ENCODE measurements at regions not wholly inside any gene's neighbourhood (a gene's known extent, or its start where the extent isn't known, plus 50 kb on each side); places are given as distances from the start of the nearest gene placed in this dataset.

DNA sequence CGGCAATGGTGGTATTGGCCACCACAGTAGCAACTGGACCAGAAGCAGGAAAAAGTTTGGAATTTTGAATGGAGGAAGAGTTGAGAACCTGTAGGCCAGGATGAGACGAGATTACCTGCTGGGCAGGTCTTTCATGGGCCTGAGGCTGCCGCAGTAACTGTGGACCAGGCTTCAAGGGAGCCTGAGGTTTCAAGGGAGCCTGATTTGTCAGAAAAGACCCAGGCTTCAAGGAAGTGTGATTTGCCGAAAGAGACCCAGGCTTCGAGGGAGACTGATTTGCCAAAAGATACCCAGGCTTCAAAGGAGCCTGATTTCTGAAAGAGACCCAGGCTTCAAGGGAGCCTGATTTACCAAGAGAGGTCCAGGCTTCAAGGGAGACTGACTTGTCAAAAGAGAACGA, 66.6 kb upstream of the ARL4D start:
- 83 to 93% methylated on average over 6 of the region's 6 CpGs for WGBS, 2 donors
- ATAC-seq (ENCODE audit: low FRiP score), result no peak
- H3K4me1 ChIP-seq (ENCODE audit: control insufficient read depth in 1 of 2, insufficient read depth in 2 of 2, low read length in 2 of 2), result no peaks in the 10 kb centered on the region

GRCh38 chr17:43330876-43331639, 67.7 kb upstream of the ARL4D start:
- no peaks in the 10 kb centered on the region for H3K9me3 ChIP-seq (ENCODE audit: control insufficient read depth, low read length)
- WGBS, 2 donors, result 15 to 39% methylated on average over 12 of the region's 12 CpGs
- H3K4me1 ChIP-seq (ENCODE audit: control insufficient read depth in 1 of 2, insufficient read depth in 2 of 2, low read length in 2 of 2), result no peaks in the 10 kb centered on the region
- no peaks in the 10 kb centered on the region for H3K36me3 ChIP-seq (ENCODE audit: control insufficient read depth in 1 of 2, insufficient read depth in 2 of 2, low read length in 1 of 2)
- no peak for ATAC-seq (ENCODE audit: low FRiP score)
- no peak for DNase-seq
- intact Hi-C loops (cut with DNase I), result no loop called here
- no peak overlapping the region for H3K27ac ChIP-seq (ENCODE audit: low read depth in 1 of 2, low read length in 2 of 2)
- no peaks in the 10 kb centered on the region for H3K27me3 ChIP-seq (ENCODE audit: control insufficient read depth in 1 of 2, insufficient read depth in 2 of 2, low read length in 1 of 2)
- H3K4me3 ChIP-seq (ENCODE audit: low read length in 2 of 2), result no peak overlapping the region

More for the DNA sequence above, 66.6 kb upstream of the ARL4D start:
- Histone ChIP-seq H3K36me3 (ENCODE audit: control insufficient read depth in 1 of 2, insufficient read depth in 2 of 2, low read length in 1 of 2) (no peaks in the 10 kb centered on the region), H3K4me3 (ENCODE audit: low read length in 2 of 2) (no peak overlapping the region), H3K27ac (ENCODE audit: low read depth in 1 of 2, low read length in 2 of 2) (no peak overlapping the region), H3K9me3 (ENCODE audit: control insufficient read depth, low read length) (no peaks in the 10 kb centered on the region), H3K27me3 (ENCODE audit: control insufficient read depth in 1 of 2, insufficient read depth in 2 of 2, low read length in 1 of 2) (no peaks in the 10 kb centered on the region)
- DNase-seq, result no peak
- intact Hi-C loops (cut with DNase I), result no loop called here

- no peaks in the 10 kb centered on the region for H3K27me3 ChIP-seq (ENCODE audit: control insufficient read depth in 1 of 2, insufficient read depth in 2 of 2, low read length in 1 of 2)
- no peak overlapping the region for H3K4me3 ChIP-seq (ENCODE audit: low read length in 2 of 2)
- no peak overlapping the region for H3K27ac ChIP-seq (ENCODE audit: low read depth in 1 of 2, low read length in 2 of 2)
- H3K36me3 ChIP-seq (ENCODE audit: control insufficient read depth in 1 of 2, insufficient read depth in 2 of 2, low read length in 1 of 2), result no peaks in the 10 kb centered on the region
- intact Hi-C loops (cut with DNase I), result loop anchor here in 1 of 2 donors (5.0 kb wide), 1 partner anchor 312 kb away; no protein-coding TSS in a partner anchor
- H3K4me1 ChIP-seq (ENCODE audit: control insufficient read depth in 1 of 2, insufficient read depth in 2 of 2, low read length in 2 of 2), result no peaks in the 10 kb centered on the region
- DNase-seq (no peak), ATAC-seq (ENCODE audit: low FRiP score) (no peak)
- no peaks in the 10 kb centered on the region for H3K9me3 ChIP-seq (ENCODE audit: control insufficient read depth, low read length)
- WGBS, 2 donors, result 74 to 89% methylated on average over 6 of the region's 6 CpGs
Observed at GRCh38 chr17:43329183-43329582, 69.6 kb upstream of the ARL4D start.

- intact Hi-C loops (cut with DNase I), result loop anchor here in 1 of 2 donors (5.0 kb wide), 1 partner anchor 311 kb away; no protein-coding TSS in a partner anchor
- no peaks in the 10 kb centered on the region for H3K4me1 ChIP-seq (ENCODE audit: control insufficient read depth in 1 of 2, insufficient read depth in 2 of 2, low read length in 2 of 2)
- WGBS, 2 donors, result 81 to 86% methylated on average over 3 of the region's 3 CpGs
- no peak for ATAC-seq (ENCODE audit: low FRiP score)
- H3K9me3 ChIP-seq (ENCODE audit: control insufficient read depth, low read length), result no peaks in the 10 kb centered on the region
- DNase-seq, result no peak
- no peak overlapping the region for H3K4me3 ChIP-seq (ENCODE audit: low read length in 2 of 2)
- H3K36me3 ChIP-seq (ENCODE audit: control insufficient read depth in 1 of 2, insufficient read depth in 2 of 2, low read length in 1 of 2), result no peaks in the 10 kb centered on the region
- H3K27me3 ChIP-seq (ENCODE audit: control insufficient read depth in 1 of 2, insufficient read depth in 2 of 2, low read length in 1 of 2), result no peaks in the 10 kb centered on the region
- no peak overlapping the region for H3K27ac ChIP-seq (ENCODE audit: low read depth in 1 of 2, low read length in 2 of 2)
Observed at GRCh38 chr17:43328650-43329049, 70.1 kb upstream of the ARL4D start.

GRCh38 chr17:43327834-43328420, 70.9 kb upstream of the ARL4D start:
- WGBS, 2 donors, result 52 to 53% methylated on average over 9 of the region's 9 CpGs
- no peak overlapping the region for H3K27ac ChIP-seq (ENCODE audit: low read depth in 1 of 2, low read length in 2 of 2)
- H3K9me3 ChIP-seq (ENCODE audit: control insufficient read depth, low read length), result no peaks in the 10 kb centered on the region
- no peaks in the 10 kb centered on the region for H3K36me3 ChIP-seq (ENCODE audit: control insufficient read depth in 1 of 2, insufficient read depth in 2 of 2, low read length in 1 of 2)
- no peak overlapping the region for H3K4me3 ChIP-seq (ENCODE audit: low read length in 2 of 2)
- DNase-seq (no peak), ATAC-seq (ENCODE audit: low FRiP score) (no peak)
- no peaks in the 10 kb centered on the region for H3K27me3 ChIP-seq (ENCODE audit: control insufficient read depth in 1 of 2, insufficient read depth in 2 of 2, low read length in 1 of 2)
- no peaks in the 10 kb centered on the region for H3K4me1 ChIP-seq (ENCODE audit: control insufficient read depth in 1 of 2, insufficient read depth in 2 of 2, low read length in 2 of 2)
- intact Hi-C loops (cut with DNase I), result loop anchor here in 1 of 2 donors (5.0 kb wide), 1 partner anchor 311 kb away; no protein-coding TSS in a partner anchor

DNA sequence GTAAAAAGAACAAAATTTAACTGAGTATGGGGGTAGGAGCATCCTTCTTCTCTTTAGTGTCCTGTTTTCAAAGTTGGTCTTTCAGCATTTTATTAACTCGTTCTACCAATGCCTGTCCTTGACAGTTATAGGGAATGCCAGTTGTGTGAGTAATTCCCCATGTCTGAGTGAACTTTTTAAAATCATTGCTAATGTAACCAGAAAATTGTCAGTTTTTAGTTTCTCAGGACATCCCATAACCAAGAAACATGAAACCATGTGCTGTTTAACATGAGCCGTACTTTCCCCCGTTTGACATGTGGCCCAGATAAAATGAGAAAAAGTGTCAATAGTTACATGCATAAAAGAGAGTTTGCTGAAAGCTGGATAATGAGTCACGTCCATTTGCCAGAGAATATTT, 71.4 kb upstream of the ARL4D start:
- Histone ChIP-seq H3K9me3 (ENCODE audit: control insufficient read depth, low read length) (no peaks in the 10 kb centered on the region), H3K27me3 (ENCODE audit: control insufficient read depth in 1 of 2, insufficient read depth in 2 of 2, low read length in 1 of 2) (no peaks in the 10 kb centered on the region), H3K36me3 (ENCODE audit: control insufficient read depth in 1 of 2, insufficient read depth in 2 of 2, low read length in 1 of 2) (no peaks in the 10 kb centered on the region), H3K27ac (ENCODE audit: low read depth in 1 of 2, low read length in 2 of 2) (no peak overlapping the region), H3K4me1 (ENCODE audit: control insufficient read depth in 1 of 2, insufficient read depth in 2 of 2, low read length in 2 of 2) (no peaks in the 10 kb centered on the region), H3K4me3 (ENCODE audit: low read length in 2 of 2) (no peak overlapping the region)
- DNase-seq (no peak), ATAC-seq (ENCODE audit: low FRiP score) (no peak)
- intact Hi-C loops (cut with DNase I), result loop anchor here in 1 of 2 donors (5.0 kb wide), 1 partner anchor 310 kb away; no protein-coding TSS in a partner anchor
- 38 to 43% methylated on average over 4 of the region's 4 CpGs for WGBS, 2 donors

- H3K27ac ChIP-seq (ENCODE audit: low read depth in 1 of 2, low read length in 2 of 2), result no peak overlapping the region
- intact Hi-C loops (cut with DNase I), result loop anchor here in 1 of 2 donors (5.0 kb wide), 1 partner anchor 309 kb away; no protein-coding TSS in a partner anchor
- H3K9me3 ChIP-seq (ENCODE audit: control insufficient read depth, low read length), result no peaks in the 10 kb centered on the region
- no peaks in the 10 kb centered on the region for H3K4me1 ChIP-seq (ENCODE audit: control insufficient read depth in 1 of 2, insufficient read depth in 2 of 2, low read length in 2 of 2)
- ATAC-seq (ENCODE audit: low FRiP score) (no peak), DNase-seq (no peak)
- no peaks in the 10 kb centered on the region for H3K36me3 ChIP-seq (ENCODE audit: control insufficient read depth in 1 of 2, insufficient read depth in 2 of 2, low read length in 1 of 2)
- 66 to 68% methylated on average over 7 of the region's 7 CpGs for WGBS, 2 donors
- H3K4me3 ChIP-seq (ENCODE audit: low read length in 2 of 2), result no peak overlapping the region
- no peaks in the 10 kb centered on the region for H3K27me3 ChIP-seq (ENCODE audit: control insufficient read depth in 1 of 2, insufficient read depth in 2 of 2, low read length in 1 of 2)
Observed at GRCh38 chr17:43326490-43327275, 72.1 kb upstream of the ARL4D start.

- ATAC-seq (ENCODE audit: low FRiP score) (no peak), DNase-seq (no peak)
- no peaks in the 10 kb centered on the region for H3K9me3 ChIP-seq (ENCODE audit: control insufficient read depth, low read length)
- H3K36me3 ChIP-seq (ENCODE audit: control insufficient read depth in 1 of 2, insufficient read depth in 2 of 2, low read length in 1 of 2), result no peaks in the 10 kb centered on the region
- no peak overlapping the region for H3K27ac ChIP-seq (ENCODE audit: low read depth in 1 of 2, low read length in 2 of 2)
- no peaks in the 10 kb centered on the region for H3K4me1 ChIP-seq (ENCODE audit: control insufficient read depth in 1 of 2, insufficient read depth in 2 of 2, low read length in 2 of 2)
- no peaks in the 10 kb centered on the region for H3K27me3 ChIP-seq (ENCODE audit: control insufficient read depth in 1 of 2, insufficient read depth in 2 of 2, low read length in 1 of 2)
- 88% methylated on average over 22 of the region's 22 CpGs for WGBS, 2 donors
- intact Hi-C loops (cut with DNase I), result no loop called here
- no peak overlapping the region for H3K4me3 ChIP-seq (ENCODE audit: low read length in 2 of 2)
Observed at GRCh38 chr17:43324205-43324893, 74.4 kb upstream of the ARL4D start.

Measured in aorta (tissue), 5 donors.